HG03457 (cell line): ENCODE measurements at regions not wholly inside any gene's neighbourhood (a gene's known extent, or its start where the extent isn't known, plus 50 kb on each side); places are given as distances from the start of the nearest gene placed in this dataset.

ENCODE experiments used
- ATAC-seq: cut with Tn5 transposase; IDR thresholded peaks from one replicate; pipeline ENCODE4 v1.9.1; 2021; ENCODE audit warnings: moderate number of reproducible peaks; ENCODE audit not compliant: unreplicated experiment

- ATAC-seq, result no peak
Observed at GRCh38 chr3:118754406-118755252, 280.0 kb downstream of the IGSF11 start.

- ATAC-seq, result no peak
Observed at GRCh38 chr3:118755253-118755801, 279.3 kb downstream of the IGSF11 start.

GRCh38 chr3:118760585-118761290, 273.9 kb downstream of the IGSF11 start:
- ATAC-seq, result no peak

- no peak for ATAC-seq
Observed at GRCh38 chr3:118761291-118761606, 273.4 kb downstream of the IGSF11 start.

GRCh38 chr3:118765636-118766305, 268.9 kb downstream of the IGSF11 start:
- no peak for ATAC-seq

- ATAC-seq, result peak; percentile 52
Observed at GRCh38 chr3:118766306-118766669, 268.4 kb downstream of the IGSF11 start.

GRCh38 chr3:118772036-118772435, 262.6 kb downstream of the IGSF11 start:
- no peak for ATAC-seq

- peak; percentile 96 for ATAC-seq
Observed at GRCh38 chr3:118772547-118773011, 262.1 kb downstream of the IGSF11 start.

GRCh38 chr3:118775021-118775420, 259.6 kb downstream of the IGSF11 start:
- ATAC-seq, result no peak

GRCh38 chr3:118778201-118778600, 256.4 kb downstream of the IGSF11 start:
- ATAC-seq, result no peak

- ATAC-seq, result no peak
Observed at GRCh38 chr3:118781232-118781631, 253.4 kb downstream of the IGSF11 start.

GRCh38 chr3:118781839-118782238, 252.8 kb downstream of the IGSF11 start:
- ATAC-seq, result no peak

GRCh38 chr3:118782755-118783202, 251.9 kb downstream of the IGSF11 start:
- peak; percentile 99 for ATAC-seq

- no peak for ATAC-seq
Observed at GRCh38 chr3:118785415-118785814, 249.2 kb downstream of the IGSF11 start.

- ATAC-seq, result no peak
Observed at GRCh38 chr3:118791246-118791645, 243.4 kb downstream of the IGSF11 start.

- ATAC-seq, result no peak
Observed at GRCh38 chr3:118792191-118792590, 242.5 kb downstream of the IGSF11 start.

GRCh38 chr3:118793176-118793575, 241.5 kb downstream of the IGSF11 start:
- no peak for ATAC-seq

- no peak for ATAC-seq
Observed at GRCh38 chr3:118799303-118799702, 235.3 kb downstream of the IGSF11 start.

- ATAC-seq, result no peak
Observed at GRCh38 chr3:118801899-118802298, 232.7 kb downstream of the IGSF11 start.

- ATAC-seq, result no peak
Observed at GRCh38 chr3:118802325-118803095, 232.1 kb downstream of the IGSF11 start.

GRCh38 chr3:118803096-118803476, 231.6 kb downstream of the IGSF11 start:
- no peak for ATAC-seq
